ENCODE measurements at regions not wholly inside any gene's neighbourhood (a gene's known extent, or its start where the extent isn't known, plus 50 kb on each side); places are given as distances from the start of the nearest gene placed in this dataset.

- H3K27me3 ChIP-seq (ENCODE audit: control insufficient read depth, insufficient read depth, low read length, poor library complexity, severe bottlenecking), result no peaks in the 10 kb centered on the region
- no peaks in the 10 kb centered on the region for H3K4me1 Mint-ChIP-seq
- no peak for DNase-seq
- H3K4me1 ChIP-seq (ENCODE audit: control insufficient read depth, insufficient read depth, low read length), result no peaks in the 10 kb centered on the region
- H3K4me3 Mint-ChIP-seq, result no peak overlapping the region
- H3K27me3 Mint-ChIP-seq (ENCODE audit: insufficient read depth), result peaks cover 4% of the 10 kb centered on the region
- no peak overlapping the region for H3K27ac ChIP-seq (ENCODE audit: low read depth, low read length)
- H3K9me3 ChIP-seq (ENCODE audit: control insufficient read depth, low read length), result peaks cover 5% of the 10 kb centered on the region
- no peak overlapping the region for H3K4me3 ChIP-seq (ENCODE audit: low read length)
- WGBS, 2 experiments (ENCODE audit: insufficient coverage in 1 of 2, insufficient read length in 1 of 2), result 73% methylated on average over 1 of the region's 1 CpG; no CpG with 5 or more reads in 1 of the 2 experiments
- H3K27ac Mint-ChIP-seq, result no peak overlapping the region
- peaks cover 3% of the 10 kb centered on the region for H3K9me3 Mint-ChIP-seq
- H3K36me3 ChIP-seq (ENCODE audit: control insufficient read depth, insufficient read depth, low read length), result no peaks in the 10 kb centered on the region
- no peaks in the 10 kb centered on the region for H3K36me3 Mint-ChIP-seq (ENCODE audit: low read depth)
- H3K9ac ChIP-seq (ENCODE audit: extremely low read depth, low read length, poor library complexity, severe bottlenecking), result no peak overlapping the region
- TF ChIP-seq, protein P1, sequence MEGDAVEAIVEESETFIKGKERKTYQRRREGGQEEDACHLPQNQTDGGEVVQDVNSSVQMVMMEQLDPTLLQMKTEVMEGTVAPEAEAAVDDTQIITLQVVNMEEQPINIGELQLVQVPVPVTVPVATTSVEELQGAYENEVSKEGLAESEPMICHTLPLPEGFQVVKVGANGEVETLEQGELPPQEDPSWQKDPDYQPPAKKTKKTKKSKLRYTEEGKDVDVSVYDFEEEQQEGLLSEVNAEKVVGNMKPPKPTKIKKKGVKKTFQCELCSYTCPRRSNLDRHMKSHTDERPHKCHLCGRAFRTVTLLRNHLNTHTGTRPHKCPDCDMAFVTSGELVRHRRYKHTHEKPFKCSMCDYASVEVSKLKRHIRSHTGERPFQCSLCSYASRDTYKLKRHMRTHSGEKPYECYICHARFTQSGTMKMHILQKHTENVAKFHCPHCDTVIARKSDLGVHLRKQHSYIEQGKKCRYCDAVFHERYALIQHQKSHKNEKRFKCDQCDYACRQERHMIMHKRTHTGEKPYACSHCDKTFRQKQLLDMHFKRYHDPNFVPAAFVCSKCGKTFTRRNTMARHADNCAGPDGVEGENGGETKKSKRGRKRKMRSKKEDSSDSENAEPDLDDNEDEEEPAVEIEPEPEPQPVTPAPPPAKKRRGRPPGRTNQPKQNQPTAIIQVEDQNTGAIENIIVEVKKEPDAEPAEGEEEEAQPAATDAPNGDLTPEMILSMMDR (conservative IDR thresholded peaks at IDR 0.05), result no peak
Observed at GRCh38 chr12:47527816-47528215, 178.0 kb downstream of the RPAP3 start.

DNA sequence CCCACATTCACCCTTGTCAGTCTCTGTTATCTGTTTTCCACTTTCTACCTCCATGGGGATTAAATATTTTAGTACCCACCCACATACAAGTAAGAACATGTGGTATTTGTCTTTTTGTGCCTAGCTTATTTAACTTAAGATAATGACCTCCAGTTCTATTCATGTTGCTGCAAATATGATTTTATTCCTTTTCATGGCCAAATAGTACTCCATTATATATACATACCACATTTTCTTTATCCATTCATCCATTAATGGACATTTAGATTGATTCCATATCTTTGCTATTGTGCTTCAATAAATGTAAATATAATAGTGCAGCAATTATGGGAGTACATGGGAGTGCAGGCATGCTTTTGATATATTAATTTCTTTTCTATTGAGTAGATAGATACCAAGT lies 185.8 kb downstream of the RPAP3 start:
- Mint-ChIP-seq H3K4me3 (no peak overlapping the region), H3K27me3 (ENCODE audit: insufficient read depth) (peaks cover 4% of the 10 kb centered on the region), H3K36me3 (ENCODE audit: low read depth) (no peaks in the 10 kb centered on the region), H3K4me1 (no peaks in the 10 kb centered on the region), H3K27ac (no peak overlapping the region), H3K9me3 (peaks cover 61% of the 10 kb centered on the region)
- no peak overlapping the region for H3K27ac ChIP-seq (ENCODE audit: low read depth, low read length)
- no peak for DNase-seq
- no peaks in the 10 kb centered on the region for H3K4me1 ChIP-seq (ENCODE audit: control insufficient read depth, insufficient read depth, low read length)
- TF ChIP-seq, protein P1 (conservative IDR thresholded peaks at IDR 0.05), result no peak
- H3K27me3 ChIP-seq (ENCODE audit: control insufficient read depth, insufficient read depth, low read length, poor library complexity, severe bottlenecking), result no peaks in the 10 kb centered on the region
- no peaks in the 10 kb centered on the region for H3K36me3 ChIP-seq (ENCODE audit: control insufficient read depth, insufficient read depth, low read length)
- H3K4me3 ChIP-seq (ENCODE audit: low read length), result no peak overlapping the region
- H3K9ac ChIP-seq (ENCODE audit: extremely low read depth, low read length, poor library complexity, severe bottlenecking), result no peak overlapping the region
- H3K9me3 ChIP-seq (ENCODE audit: control insufficient read depth, low read length), result peaks cover 25% of the 10 kb centered on the region

- Histone ChIP-seq H3K9me3 (ENCODE audit: control insufficient read depth, low read length) (peaks cover 35% of the 10 kb centered on the region), H3K9ac (ENCODE audit: extremely low read depth, low read length, poor library complexity, severe bottlenecking) (no peak overlapping the region), H3K27ac (ENCODE audit: low read depth, low read length) (no peak overlapping the region), H3K4me3 (ENCODE audit: low read length) (no peak overlapping the region), H3K4me1 (ENCODE audit: control insufficient read depth, insufficient read depth, low read length) (no peaks in the 10 kb centered on the region), H3K36me3 (ENCODE audit: control insufficient read depth, insufficient read depth, low read length) (no peaks in the 10 kb centered on the region), H3K27me3 (ENCODE audit: control insufficient read depth, insufficient read depth, low read length, poor library complexity, severe bottlenecking) (no peaks in the 10 kb centered on the region)
- Mint-ChIP-seq H3K4me3 (no peak overlapping the region), H3K36me3 (ENCODE audit: low read depth) (no peaks in the 10 kb centered on the region), H3K9me3 (peaks cover 85% of the 10 kb centered on the region), H3K27me3 (ENCODE audit: insufficient read depth) (no peaks in the 10 kb centered on the region), H3K4me1 (no peaks in the 10 kb centered on the region), H3K27ac (no peak overlapping the region)
- WGBS, 2 experiments (ENCODE audit: insufficient coverage in 1 of 2, insufficient read length in 1 of 2), result 43 to 89% methylated on average over 1 to 4 of the region's 4 CpGs
- TF ChIP-seq, protein P1 (conservative IDR thresholded peaks at IDR 0.05), result no peak
- no peak for DNase-seq
Observed at GRCh38 chr12:47517122-47517521, 188.7 kb downstream of the RPAP3 start.

Data from endodermal cell (in vitro differentiated cells).